Head of caudate nucleus (tissue), 42 donors: ENCODE measurements at regions not wholly inside any gene's neighbourhood (a gene's known extent, or its start where the extent isn't known, plus 50 kb on each side); places are given as distances from the start of the nearest gene placed in this dataset.
"Not testable (repeated sequence)": the region's sequence is repeated elsewhere in the genome, so short reads cannot be mapped to it uniquely, and the experiment has no call there.

ENCODE experiments used
- DNase-seq, 42 donors: peaks; one replicate each; pipeline versions ENCODE4 v3.0.0 to v3.0.0-alpha.2; 2020 to 2021; ENCODE audit warnings: mixed read lengths in 7 of 42
- intact Hi-C: fragments of 100-400 bp; cut with DNase I; formaldehyde crosslinking; loops from one replicate; pipeline ENCODE4 v1.15.0; 2022

DNA sequence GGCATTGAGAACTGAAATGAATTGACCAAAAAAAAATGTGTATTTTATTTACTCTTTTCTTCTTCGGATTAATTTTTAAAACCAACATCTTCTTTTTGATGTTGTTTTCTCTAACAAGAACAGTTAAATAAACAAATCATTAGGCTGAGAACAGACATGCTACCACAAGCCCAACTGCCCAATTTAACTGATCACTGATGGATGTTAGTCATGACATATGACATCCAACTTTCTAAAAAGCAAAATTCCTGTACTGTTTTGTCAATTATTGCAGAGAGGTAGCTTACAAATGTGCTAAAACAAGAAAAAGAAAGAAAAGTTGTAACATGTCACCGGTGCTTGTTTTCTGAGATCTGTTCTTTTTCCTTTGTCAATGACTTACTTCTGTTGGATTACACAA lies 232.1 kb downstream of the C11orf87 start:
- intact Hi-C loops, result no loop called here
- DNase-seq, result no peak

DNA sequence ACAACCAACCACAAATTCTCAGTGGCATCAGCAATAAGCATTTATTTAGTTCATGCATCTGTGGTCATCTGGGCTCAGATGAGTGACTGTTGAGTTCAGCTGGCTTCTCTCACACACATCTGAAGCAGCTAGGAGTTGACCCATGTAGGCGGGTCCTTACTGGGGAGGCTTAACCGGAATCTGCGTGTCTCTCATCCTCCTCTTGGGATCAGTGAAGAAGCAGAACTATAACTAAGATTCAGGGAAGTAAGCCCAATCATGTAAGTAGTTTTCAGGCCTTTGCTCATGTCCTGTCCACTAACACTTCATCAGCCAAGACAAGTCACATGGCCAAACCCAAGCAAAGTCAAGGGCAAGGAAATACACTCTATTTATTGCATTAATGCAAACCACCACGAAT lies 236.2 kb downstream of the C11orf87 start:
- DNase-seq, result no peak
- intact Hi-C loops, result no loop called here

DNA sequence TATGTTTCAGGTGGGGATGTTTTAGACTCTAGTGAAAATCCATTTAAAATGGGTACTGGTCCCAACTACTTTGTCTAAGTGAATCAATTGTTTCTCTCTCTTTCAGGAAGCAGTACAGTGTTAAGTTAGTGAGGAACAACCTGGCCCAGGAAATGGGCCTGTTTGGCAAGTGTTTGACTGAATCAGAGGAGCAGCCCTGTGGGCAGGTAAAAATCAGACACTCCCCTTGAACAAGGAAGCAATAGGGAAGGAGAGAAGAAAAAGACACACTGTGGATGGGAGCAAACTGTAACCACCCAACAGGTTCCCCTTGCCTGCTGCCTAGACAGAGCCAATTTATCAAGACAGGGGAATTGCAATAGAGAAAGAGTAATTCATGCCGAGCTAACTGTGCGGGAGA lies 245.7 kb downstream of the C11orf87 start:
- no peak for DNase-seq
- intact Hi-C loops, result no loop called here

DNA sequence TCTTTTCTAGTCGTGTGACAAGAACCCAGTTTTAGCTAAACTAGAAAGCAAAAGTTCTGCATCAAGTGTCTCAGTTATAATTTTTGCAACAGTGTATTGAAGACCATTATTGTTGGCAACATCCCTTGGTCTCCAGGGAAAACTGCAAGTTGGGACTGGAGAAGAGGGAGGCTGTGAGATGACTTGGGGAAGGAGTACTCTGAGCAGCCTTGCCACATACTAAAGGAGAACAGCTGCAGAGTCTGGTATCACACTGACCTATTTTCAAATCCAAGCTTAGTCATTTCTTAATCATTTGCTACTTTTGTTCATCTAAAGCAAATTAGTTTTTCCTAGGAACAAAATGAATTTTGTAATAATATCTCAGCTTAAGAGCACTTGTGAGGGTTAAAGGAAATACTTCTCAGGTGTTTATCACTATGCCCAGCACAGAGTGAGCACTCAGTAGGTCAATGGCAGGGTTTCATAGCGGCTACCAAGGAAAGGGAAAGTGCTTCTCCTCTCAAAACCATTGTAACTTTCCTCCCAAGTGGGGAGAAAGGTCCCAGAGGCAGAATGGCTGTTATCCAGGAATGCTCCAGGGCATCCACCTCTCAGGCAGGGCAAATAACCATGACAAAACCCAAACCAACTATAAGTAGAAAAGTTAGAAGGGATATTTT lies 247.1 kb downstream of the C11orf87 start:
- DNase-seq, result no peak
- intact Hi-C loops, result no loop called here

DNA sequence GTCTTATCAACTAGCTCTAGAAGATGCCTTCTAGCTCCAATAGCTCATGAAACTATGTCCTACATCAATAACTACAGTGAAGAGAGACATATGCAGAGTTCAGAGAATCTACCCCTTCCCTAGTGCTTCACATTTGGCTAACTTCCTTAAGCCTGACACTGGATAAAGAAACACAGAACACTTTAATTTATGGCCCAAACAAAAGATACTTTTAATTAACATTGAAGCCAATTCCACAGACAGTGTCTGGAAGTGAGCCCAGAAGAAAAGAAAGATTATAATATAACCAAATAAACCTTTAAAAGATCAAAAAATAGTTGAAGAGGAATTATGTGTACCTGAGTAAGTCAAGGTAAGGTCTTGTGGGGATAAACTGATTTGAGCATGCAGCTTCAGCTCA lies 255.2 kb downstream of the C11orf87 start:
- no peak for DNase-seq
- intact Hi-C loops, result no loop called here

DNA sequence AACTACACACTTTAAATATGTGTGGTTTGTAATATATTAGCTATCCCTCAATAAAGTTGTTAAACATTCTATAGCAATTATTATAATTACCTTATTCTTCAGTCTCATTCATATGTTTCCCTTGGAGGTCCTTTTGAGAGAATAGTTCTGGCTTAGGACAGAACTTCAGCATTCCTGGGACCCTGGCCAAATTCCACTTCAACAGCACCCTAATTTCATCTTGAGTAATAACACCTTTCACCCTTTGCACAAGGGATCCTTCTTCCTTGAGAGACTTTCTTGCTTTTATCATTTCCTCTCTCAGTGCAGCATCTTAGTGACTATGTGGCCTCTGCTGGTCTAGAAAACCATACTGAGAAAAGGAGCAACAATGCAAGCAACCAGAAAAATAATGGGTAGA lies 255.9 kb downstream of the C11orf87 start:
- DNase-seq, result no peak
- intact Hi-C loops, result no loop called here

DNA sequence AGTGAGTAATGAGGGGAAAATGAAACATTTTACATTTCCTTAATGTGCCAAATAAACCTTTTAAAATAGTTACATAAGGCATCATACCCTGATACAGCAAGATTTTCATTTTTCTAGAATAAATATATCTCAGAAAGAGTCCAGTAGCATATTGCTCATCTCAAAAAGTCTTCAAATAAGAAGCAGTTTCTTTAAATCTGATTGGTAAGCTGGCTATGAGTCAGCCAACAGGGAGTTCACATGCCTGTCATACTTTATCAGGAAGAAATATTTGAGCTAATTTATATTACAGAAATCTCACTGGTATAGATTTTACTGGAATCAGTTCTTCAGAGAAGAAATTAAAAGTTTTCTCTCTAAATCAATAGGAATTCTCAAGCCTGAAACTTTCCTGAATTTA lies 258.1 kb downstream of the C11orf87 start:
- no peak for DNase-seq
- intact Hi-C loops, result no loop called here

DNA sequence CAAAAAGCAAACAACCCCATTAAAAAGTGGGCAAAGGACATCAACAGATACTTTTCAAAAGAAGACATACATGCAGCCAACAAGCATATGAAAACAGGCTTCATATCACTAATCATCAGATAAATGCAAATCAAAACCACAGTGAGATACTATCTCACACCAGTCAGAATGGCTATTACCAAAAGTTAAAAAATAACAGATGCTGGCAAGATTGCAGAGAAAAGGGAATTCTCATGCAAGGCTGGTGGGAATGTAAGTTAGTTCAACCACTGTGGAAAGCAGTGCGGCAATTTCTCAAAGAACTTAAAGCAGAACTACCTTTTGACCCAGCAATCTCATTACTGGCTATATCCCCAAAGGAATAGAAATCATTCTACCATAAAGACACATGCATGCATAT lies 260.8 kb downstream of the C11orf87 start:
- DNase-seq, intact Hi-C loops: not testable (repeated sequence)

DNA sequence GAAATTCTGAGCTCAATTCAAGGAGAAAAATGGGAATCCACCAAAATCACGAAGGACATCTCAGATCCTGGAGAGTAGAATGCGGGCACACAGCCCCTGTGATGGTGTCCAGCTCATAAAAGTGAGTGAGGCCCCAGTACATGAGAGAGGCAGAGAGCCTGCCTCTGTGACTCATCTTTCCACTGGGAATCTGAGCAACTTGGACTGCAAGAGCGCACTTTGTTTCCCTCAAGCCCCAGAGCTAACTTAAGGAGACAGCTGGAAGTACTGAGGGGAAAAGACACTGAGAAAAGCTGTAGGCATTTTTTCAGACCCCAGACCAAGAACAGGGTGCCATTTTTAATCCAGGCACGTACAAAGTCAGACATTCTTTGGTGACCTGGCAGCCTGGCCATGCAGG lies 273.7 kb downstream of the C11orf87 start:
- intact Hi-C loops, result no loop called here
- DNase-seq, result no peak

DNA sequence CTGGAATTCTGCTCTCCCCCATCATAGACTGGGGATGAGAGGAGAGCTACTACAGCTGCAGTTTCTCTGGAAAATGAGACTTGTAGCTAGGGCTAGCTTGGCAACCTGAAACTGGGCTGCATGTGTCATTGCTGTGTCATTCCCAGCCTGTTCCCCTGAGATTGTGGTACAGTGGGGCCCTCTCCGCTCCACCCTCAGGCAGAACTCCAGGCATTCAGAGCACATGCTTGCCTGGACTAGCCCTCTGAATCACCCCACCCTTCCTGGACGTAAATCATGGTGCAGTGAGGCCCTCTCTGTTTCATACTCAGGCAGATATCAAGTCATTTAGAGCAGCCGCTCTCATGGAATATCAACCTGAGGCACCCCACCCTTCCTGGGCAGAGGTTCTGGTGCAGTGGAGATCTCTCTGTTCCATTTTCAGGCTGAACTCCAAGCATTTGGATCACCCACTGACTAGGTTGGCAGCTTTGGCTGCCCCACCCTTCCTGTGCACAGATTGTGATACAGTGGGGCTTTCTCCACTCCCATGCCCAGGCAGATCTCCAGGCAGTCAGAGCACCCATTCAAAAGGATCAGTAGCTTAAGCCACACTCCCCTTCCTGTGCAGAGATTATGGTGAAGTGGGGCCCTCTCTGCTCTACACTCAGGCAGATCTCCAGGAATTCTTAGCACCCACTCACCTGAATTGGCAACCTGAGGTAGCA lies 274.4 kb downstream of the C11orf87 start:
- intact Hi-C loops, result no loop called here
- no peak for DNase-seq

DNA sequence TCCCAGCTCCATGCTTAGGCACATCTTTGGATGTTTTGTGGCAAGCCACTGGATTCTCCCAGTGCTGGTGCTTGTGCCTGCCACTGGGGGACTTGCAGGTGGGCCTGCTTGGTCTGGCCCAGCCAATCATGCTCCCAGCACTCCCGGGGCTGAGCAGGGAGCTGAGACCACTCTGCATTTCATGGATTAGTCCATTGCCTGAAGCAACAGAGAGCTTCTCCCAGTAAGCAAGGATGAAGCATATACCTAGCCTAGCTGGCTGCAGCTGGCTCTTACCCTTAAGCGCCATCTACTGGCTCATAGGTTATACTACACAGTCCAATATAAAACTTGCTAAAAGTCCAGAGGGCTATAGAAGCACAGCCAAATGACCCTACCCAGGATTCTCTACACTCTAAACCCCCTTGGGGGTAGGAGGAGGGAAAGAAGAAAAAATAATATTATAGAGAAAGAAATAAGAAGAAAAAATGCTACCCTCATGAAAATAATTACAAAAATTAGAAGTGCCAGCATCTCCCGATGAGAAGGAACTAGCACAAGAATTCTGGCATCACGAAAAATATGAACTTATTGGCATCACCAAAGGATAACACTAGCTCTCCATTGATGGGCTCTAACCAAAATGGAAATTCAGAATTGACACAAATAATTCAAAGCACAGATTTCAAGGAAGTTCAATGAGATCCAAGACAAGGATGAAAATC lies 275.3 kb downstream of the C11orf87 start:
- intact Hi-C loops, result no loop called here
- peak in 2 of 42 donors; percentile 7 to 12 for DNase-seq

DNA sequence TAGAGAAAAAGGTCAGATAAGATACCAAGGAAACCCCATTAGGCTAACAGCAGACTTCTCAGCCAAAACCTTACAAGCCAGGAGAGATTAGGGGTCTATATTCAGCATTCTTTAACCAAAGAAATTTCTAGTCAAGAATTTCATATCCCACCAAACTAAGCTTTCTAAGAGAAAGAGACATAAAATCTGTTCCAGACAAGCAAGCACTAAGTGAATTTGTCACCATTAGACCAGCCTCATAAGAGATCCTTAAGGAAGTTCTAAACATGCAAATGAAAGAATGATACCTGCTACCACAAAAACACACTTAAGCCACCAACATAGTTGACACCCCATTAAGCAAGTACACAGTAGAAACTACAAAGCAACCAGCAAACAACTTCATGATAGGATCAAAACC lies 276.2 kb downstream of the C11orf87 start:
- intact Hi-C loops, result no loop called here
- DNase-seq, result no peak

DNA sequence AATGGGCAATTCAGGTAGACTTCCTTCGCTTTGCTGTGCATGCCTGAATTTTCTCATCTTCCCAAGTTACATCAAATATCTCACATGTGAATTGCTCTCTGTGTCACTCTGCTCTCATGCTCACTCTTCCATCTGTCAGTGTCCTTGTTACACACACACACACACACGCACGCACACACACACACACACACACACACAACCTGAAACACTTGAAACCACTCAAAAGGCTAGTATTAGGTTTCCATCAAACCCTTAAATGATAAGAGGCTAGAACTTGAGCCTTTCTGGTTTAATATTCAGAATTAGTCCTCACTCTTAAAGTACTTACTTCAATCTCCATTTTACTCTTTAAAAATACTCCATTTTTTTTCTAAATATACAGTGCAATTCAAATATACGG lies 282.4 kb downstream of the C11orf87 start:
- DNase-seq, result no peak

DNA sequence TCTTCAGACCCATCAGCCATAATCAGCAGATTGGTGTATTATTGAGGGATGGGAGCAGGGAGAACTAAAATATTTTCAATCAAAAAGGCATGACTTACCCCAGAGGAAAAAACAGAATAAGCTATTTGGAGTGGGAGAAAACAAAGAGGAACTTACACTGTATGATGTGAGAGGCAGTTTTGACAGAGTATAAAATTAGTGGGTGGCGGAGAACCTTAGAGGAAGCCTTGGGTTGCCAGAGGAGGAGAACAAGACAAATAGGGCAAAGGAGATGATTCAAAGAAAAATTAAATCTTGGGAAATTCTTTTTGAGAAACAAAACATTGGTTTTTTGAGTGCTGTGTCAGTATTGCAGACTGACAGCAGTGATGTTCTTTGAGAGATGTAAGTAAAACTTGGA lies 285.0 kb downstream of the C11orf87 start:
- peak in 9 of 42 donors; percentile 8 to 55 (median 25) for DNase-seq
- intact Hi-C loops, result no loop called here

More for the DNA sequence above, 282.4 kb downstream of the C11orf87 start:
- intact Hi-C loops, result no loop called here

DNA sequence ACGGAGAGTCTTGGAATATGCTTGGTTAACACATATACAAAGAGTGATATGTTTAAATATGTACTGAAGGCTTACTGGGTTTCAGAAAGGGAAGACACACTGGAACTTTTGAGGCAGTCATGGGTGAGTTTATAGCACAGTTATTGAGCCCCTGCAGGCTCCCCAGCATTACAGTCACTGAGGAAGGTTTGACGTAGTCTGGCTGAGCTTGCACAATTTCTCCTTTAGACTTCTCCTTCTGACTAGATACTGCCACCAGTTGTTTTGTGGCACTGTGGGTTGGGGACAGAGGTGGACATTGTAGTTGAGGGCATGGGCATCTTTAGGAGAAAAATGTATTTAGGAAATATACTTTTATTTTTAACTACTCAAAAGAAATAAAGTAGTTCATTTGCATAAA lies 285.4 kb downstream of the C11orf87 start:
- no peak for DNase-seq

DNA sequence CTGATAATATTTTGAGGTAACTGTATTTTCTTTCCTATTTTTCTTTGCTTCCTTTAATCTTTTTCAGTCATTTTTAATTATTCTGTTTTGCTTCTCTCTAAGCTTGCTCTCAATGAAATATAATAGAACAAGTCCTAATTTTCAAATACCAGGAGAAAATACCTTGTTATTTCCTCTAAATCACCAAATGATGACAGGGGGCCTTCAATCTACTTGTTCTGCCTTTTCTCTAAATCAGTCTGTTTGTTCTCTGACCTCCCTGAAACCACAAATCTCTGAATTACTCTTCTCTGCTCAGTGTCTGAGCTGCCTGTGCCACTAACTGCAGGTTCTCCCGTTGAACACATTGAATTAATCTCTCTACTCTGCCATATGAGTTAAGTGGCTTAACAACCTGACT lies 286.2 kb downstream of the C11orf87 start:
- intact Hi-C loops, result no loop called here
- no peak for DNase-seq

More for the DNA sequence above, 285.4 kb downstream of the C11orf87 start:
- intact Hi-C loops, result no loop called here

DNA sequence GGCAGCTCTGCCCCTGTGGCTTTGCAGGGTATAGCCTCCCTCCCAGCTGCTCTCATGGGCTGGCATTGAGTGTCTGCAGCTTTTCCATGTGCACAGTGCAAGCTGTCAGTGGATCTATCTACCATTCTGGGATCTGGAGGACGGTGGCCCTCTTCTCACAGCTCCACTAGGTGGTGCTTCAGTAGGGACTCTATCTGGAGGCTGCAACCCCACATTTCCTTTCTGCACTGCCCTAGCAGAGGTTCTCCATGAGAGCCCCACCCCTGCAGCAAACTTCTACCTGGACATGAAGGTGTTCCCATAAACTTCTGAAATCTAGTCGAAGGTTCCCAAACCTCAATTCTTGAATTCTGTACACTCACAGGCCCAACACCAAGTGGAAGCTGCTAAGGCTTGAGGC lies 292.5 kb downstream of the C11orf87 start:
- intact Hi-C loops, DNase-seq: not testable (repeated sequence)

DNA sequence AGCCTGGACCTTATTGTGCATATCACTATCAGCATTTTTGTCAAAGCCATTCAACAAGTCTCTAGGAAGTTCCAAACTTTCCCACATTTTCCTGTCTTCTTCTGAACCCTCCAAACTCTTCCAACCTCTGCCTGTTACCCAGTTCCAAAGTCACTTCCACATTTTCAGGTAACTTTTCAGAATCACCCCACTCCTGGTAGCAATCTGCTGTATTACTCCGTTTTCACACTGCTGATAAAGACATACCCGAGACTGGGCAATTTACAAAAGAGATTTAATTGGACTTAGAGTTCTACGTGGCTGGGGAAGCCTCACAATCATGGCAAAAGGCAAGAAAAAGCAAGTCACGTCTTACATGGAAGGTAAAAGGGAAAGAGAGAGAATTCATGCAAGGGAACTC lies 293.4 kb downstream of the C11orf87 start:
- intact Hi-C loops, DNase-seq: not testable (repeated sequence)

DNA sequence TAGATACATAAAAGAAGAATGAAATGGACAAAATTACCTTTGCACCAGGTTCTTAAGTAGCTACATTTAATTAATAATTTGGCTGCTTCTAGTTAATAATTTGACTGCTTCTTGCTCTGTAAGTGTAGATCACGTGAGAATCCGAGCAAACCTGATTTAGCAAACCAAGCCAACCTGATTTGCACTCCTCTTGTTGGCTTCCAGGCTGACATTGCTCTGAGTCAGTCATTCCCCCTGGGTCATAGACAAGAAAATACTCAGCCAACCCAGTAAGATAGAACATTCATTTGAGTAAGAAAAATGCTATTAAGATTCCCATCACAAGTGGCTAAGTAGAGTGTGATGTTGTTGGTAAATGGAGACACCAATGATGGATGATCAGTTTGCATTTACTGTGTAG lies 304.1 kb downstream of the C11orf87 start:
- no peak for DNase-seq
- intact Hi-C loops, result no loop called here

DNA sequence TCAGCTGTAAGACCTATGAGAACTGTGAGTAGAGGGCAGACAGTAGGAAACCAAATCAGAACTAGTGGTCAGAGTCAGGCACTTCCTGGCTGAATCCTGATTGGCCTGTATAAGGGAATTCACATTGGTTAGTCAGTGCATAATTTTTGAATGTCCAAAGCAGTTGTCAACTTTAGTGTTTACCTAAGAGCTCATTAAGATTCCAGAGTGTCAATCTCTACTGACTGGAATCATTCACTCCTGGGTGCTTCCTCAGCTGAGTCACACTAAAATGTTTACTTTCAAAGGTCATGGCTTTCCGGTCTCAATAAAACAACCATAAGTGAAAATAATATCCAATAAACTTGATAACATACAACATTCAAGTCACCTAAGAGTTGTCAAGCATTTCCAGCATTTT lies 306.1 kb downstream of the C11orf87 start:
- intact Hi-C loops, result no loop called here

More for the DNA sequence above, 306.1 kb downstream of the C11orf87 start:
- DNase-seq, result no peak
